NB4 (cell line): ENCODE measurements at regions not wholly inside any gene's neighbourhood (a gene's known extent, or its start where the extent isn't known, plus 50 kb on each side); places are given as distances from the start of the nearest gene placed in this dataset.

Experiments
- DNase-seq: peaks from one replicate; pipeline ENCODE4 v3.0.0; 2010; ENCODE audit warnings: low read depth
- H3K4me3 ChIP-seq: one replicate; pipeline ENCODE4 v1.5.1; 2011; ENCODE audit warnings: mild to moderate bottlenecking, low read depth, low read length, moderate library complexity
- CTCF ChIP-seq: IDR thresholded peaks from one replicate; pipeline ENCODE4 v1.5.1; 2012; ENCODE audit warnings: low read depth, low read length
- MAX ChIP-seq: IDR thresholded peaks from 2 replicates; pipeline ENCODE4 v1.6.1; 2011; ENCODE audit warnings: low read depth, low read length
- MYC ChIP-seq: IDR thresholded peaks from 2 replicates; pipeline ENCODE4 v1.6.1; 2011; ENCODE audit warnings: low read depth, low read length
- POLR2A ChIP-seq: IDR thresholded peaks from 2 replicates; pipeline ENCODE4 v1.6.1; 2011; ENCODE audit warnings: mild to moderate bottlenecking; ENCODE audit not compliant: insufficient read length; ENCODE audit errors: extremely low read depth

- TF ChIP-seq CTCF (no peak), POLR2A (no peak), MAX (no peak), MYC (no peak)
- DNase-seq, result no peak
- no peak overlapping the region for H3K4me3 ChIP-seq
Observed at GRCh38 chr16:49052846-49053245, 228.8 kb downstream of the CBLN1 start.

- no peak for TF ChIP-seq POLR2A
- TF ChIP-seq MAX, result no peak
- no peak for TF ChIP-seq CTCF
- no peak for TF ChIP-seq MYC
- no peak for DNase-seq
- no peak overlapping the region for H3K4me3 ChIP-seq
Observed at GRCh38 chr16:49051576-49051975, 230.1 kb downstream of the CBLN1 start.

GRCh38 chr16:49050607-49051006 is 231.0 kb downstream of the CBLN1 start:
- H3K4me3 ChIP-seq, result no peak overlapping the region
- TF ChIP-seq MAX (no peak), POLR2A (no peak), MYC (no peak), CTCF (no peak)
- DNase-seq, result no peak

- TF ChIP-seq CTCF, result no peak
- TF ChIP-seq MAX, result no peak
- no peak for TF ChIP-seq POLR2A
- TF ChIP-seq MYC, result no peak
- H3K4me3 ChIP-seq, result no peak overlapping the region
- DNase-seq, result no peak
Observed at GRCh38 chr16:49049644-49050043, 232.0 kb downstream of the CBLN1 start.

- TF ChIP-seq MYC (no peak), POLR2A (no peak), MAX (no peak), CTCF (no peak)
- no peak for DNase-seq
- H3K4me3 ChIP-seq, result no peak overlapping the region
Observed at GRCh38 chr16:49049191-49049590, 232.4 kb downstream of the CBLN1 start.

- no peak overlapping the region for H3K4me3 ChIP-seq
- no peak for DNase-seq
- TF ChIP-seq MAX, result no peak
- TF ChIP-seq POLR2A, result no peak
- TF ChIP-seq CTCF, result no peak
- no peak for TF ChIP-seq MYC
Observed at GRCh38 chr16:49048557-49048956, 233.1 kb downstream of the CBLN1 start.
